Hepatocyte (in vitro differentiated cells): ENCODE measurements at regions not wholly inside any gene's neighbourhood (a gene's known extent, or its start where the extent isn't known, plus 50 kb on each side); places are given as distances from the start of the nearest gene placed in this dataset.

Experiments
- DNase-seq: peaks from one replicate; pipeline ENCODE4 v3.0.0-alpha.2; 2016; ENCODE audit warnings: low spot score
- H2AFZ ChIP-seq: fragments of 200-600 bp; sonication (generic); 2 replicates; pipeline ENCODE4 v1.6.0; 2016; ENCODE audit warnings: antibody characterized with exemption, mild to moderate bottlenecking
- H3K27ac ChIP-seq: fragments of 200-600 bp; sonication (generic); 2 replicates; pipeline ENCODE4 v1.5.1; 2016; ENCODE audit warnings: mild to moderate bottlenecking
- H3K27me3 ChIP-seq: fragments of 200-600 bp; sonication (generic); 2 replicates; pipeline ENCODE4 v1.6.1; 2016
- H3K36me3 ChIP-seq: fragments of 200-600 bp; sonication (generic); replicated peaks from 2 replicates; pipeline ENCODE4 v1.5.1; 2016; ENCODE audit warnings: low read depth; ENCODE audit not compliant: insufficient read depth
- H3K4me1 ChIP-seq: fragments of 200-600 bp; sonication (generic); 2 replicates; pipeline ENCODE4 v1.5.1; 2016; ENCODE audit warnings: mild to moderate bottlenecking, moderate library complexity; ENCODE audit not compliant: insufficient read depth
- H3K4me2 ChIP-seq: fragments of 200-600 bp; sonication (generic); 2 replicates; pipeline ENCODE4 v1.6.0; 2016
- H3K4me3 ChIP-seq: fragments of 200-600 bp; sonication (generic); 2 replicates; pipeline ENCODE4 v1.5.1; 2016; ENCODE audit warnings: mild to moderate bottlenecking
- H3K79me2 ChIP-seq: fragments of 200-600 bp; sonication (generic); 2 replicates; pipeline ENCODE4 v1.6.0; 2017; ENCODE audit warnings: mild to moderate bottlenecking
- H3K9me2 ChIP-seq: fragments of 200-600 bp; sonication (generic); replicated peaks from 2 replicates; pipeline ENCODE4 v1.6.0; 2017; ENCODE audit warnings: mild to moderate bottlenecking; ENCODE audit not compliant: insufficient read depth
- H3K9me3 ChIP-seq: fragments of 200-600 bp; sonication (generic); 2 replicates; pipeline ENCODE4 v1.5.1; 2016; ENCODE audit warnings: low read depth, mild to moderate bottlenecking
- H4K20me1 ChIP-seq: fragments of 200-600 bp; sonication (generic); 2 replicates; pipeline ENCODE4 v1.6.0; 2016; ENCODE audit warnings: mild to moderate bottlenecking; ENCODE audit not compliant: insufficient read depth, poor library complexity, severe bottlenecking
- EZH2 ChIP-seq: fragments of 200-600 bp; sonication (generic); IDR thresholded peaks from 2 replicates; pipeline ENCODE4 v1.6.1; 2016; ENCODE audit warnings: antibody characterized with exemption, mild to moderate bottlenecking, borderline replicate concordance
- EZH2phosphoT487 ChIP-seq: fragments of 200-600 bp; sonication (generic); IDR thresholded peaks from one replicate; pipeline ENCODE4 v1.6.1; 2018; ENCODE audit warnings: antibody characterized with exemption, mild to moderate bottlenecking, low read depth, moderate library complexity; ENCODE audit not compliant: unreplicated experiment, severe bottlenecking
- WGBS: methylation state at CpG from one replicate; pipeline ENCODE4 v1.1.6; 2016; ENCODE audit warnings: low lambda C conversion rate; ENCODE audit errors: missing lambda C conversion rate; 5-methylcytosine and 5-hydroxymethylcytosine counted together
- TF ChIP-seq, protein P1 (sequence below): fragments of 200-600 bp; sonication (generic); IDR thresholded peaks from 2 replicates; pipeline ENCODE4 v1.5.1; 2016; ENCODE audit warnings: antibody characterized with exemption, mild to moderate bottlenecking; ENCODE audit not compliant: poor library complexity

DNA sequence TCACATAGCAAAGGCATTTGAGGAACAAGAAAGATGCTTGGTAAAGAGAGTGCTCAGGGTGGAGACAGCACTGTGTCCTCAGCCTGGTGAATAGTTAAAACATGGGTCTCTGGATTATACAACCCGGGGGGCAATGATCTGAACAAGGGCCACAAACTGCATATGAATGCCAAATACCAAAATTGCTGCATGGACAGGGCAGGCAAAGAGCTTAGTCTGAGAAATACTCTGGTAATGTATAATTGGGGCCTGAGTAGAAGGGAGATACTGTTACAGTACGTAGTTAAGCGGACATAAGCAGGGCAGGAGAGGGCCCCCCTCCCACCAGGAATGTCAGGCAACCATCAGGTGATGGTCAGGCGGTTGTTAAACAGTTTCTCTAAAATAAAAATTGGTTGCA is 99.3 kb upstream of the CDK1 start:
- H3K4me1 ChIP-seq = no peaks in the 10 kb centered on the region
- no peaks in the 10 kb centered on the region for H3K9me3 ChIP-seq
- no peak for DNase-seq
- no peaks in the 10 kb centered on the region for H3K27me3 ChIP-seq
- H3K4me3 ChIP-seq = no peak overlapping the region
- H2AFZ ChIP-seq = no peak overlapping the region
- H3K79me2 ChIP-seq = no peaks in the 10 kb centered on the region
- H3K36me3 ChIP-seq = no peaks in the 10 kb centered on the region
- no peaks in the 10 kb centered on the region for H3K9me2 ChIP-seq
- H3K27ac ChIP-seq = no peak overlapping the region
- WGBS = 87% methylated on average over 4 of the region's 4 CpGs
- no peak overlapping the region for H3K4me2 ChIP-seq
- TF ChIP-seq EZH2phosphoT487 (no peak), EZH2 (no peak)
- TF ChIP-seq, protein P1, sequence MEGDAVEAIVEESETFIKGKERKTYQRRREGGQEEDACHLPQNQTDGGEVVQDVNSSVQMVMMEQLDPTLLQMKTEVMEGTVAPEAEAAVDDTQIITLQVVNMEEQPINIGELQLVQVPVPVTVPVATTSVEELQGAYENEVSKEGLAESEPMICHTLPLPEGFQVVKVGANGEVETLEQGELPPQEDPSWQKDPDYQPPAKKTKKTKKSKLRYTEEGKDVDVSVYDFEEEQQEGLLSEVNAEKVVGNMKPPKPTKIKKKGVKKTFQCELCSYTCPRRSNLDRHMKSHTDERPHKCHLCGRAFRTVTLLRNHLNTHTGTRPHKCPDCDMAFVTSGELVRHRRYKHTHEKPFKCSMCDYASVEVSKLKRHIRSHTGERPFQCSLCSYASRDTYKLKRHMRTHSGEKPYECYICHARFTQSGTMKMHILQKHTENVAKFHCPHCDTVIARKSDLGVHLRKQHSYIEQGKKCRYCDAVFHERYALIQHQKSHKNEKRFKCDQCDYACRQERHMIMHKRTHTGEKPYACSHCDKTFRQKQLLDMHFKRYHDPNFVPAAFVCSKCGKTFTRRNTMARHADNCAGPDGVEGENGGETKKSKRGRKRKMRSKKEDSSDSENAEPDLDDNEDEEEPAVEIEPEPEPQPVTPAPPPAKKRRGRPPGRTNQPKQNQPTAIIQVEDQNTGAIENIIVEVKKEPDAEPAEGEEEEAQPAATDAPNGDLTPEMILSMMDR = no peak
- H4K20me1 ChIP-seq = no peaks in the 10 kb centered on the region

DNA sequence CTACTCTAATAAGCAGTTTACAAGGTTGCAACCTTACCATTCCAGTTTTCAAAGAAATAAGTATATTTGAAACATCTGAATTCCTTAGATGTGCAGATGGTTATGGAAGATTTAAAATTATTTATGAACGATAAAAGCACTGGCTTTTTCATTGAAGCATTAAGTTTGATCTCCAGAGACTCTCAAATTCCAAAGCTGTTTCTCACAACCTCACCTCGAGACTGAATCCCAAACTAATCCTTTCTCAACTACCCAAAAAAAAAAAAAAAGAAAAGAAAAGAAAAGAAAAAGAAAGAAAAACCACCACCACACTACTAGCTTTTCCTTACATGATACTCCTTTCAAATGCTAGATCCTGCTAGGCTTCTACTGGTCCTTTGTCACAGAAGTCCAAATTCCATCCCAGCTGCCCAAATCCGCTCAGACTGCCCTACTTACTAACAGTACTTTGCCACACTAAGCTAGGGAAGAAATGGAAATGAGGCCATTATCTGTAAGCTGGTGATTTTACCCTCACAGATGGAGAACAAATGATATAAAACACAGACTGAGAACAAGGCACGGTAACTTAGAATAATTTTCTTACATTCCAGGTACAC is 100.6 kb upstream of the CDK1 start:
- no peak overlapping the region for H3K27ac ChIP-seq
- no peak overlapping the region for H3K4me3 ChIP-seq
- 53% methylated on average over 4 of the region's 4 CpGs for WGBS
- no peaks in the 10 kb centered on the region for H4K20me1 ChIP-seq
- no peaks in the 10 kb centered on the region for H3K36me3 ChIP-seq
- H3K27me3 ChIP-seq = no peaks in the 10 kb centered on the region
- no peak overlapping the region for H3K4me2 ChIP-seq
- no peak for DNase-seq
- no peaks in the 10 kb centered on the region for H3K9me3 ChIP-seq
- TF ChIP-seq EZH2 (no peak), EZH2phosphoT487 (no peak)
- TF ChIP-seq, protein P1 = no peak
- H3K79me2 ChIP-seq = no peaks in the 10 kb centered on the region
- no peak overlapping the region for H2AFZ ChIP-seq
- no peaks in the 10 kb centered on the region for H3K9me2 ChIP-seq
- H3K4me1 ChIP-seq = no peaks in the 10 kb centered on the region

DNA sequence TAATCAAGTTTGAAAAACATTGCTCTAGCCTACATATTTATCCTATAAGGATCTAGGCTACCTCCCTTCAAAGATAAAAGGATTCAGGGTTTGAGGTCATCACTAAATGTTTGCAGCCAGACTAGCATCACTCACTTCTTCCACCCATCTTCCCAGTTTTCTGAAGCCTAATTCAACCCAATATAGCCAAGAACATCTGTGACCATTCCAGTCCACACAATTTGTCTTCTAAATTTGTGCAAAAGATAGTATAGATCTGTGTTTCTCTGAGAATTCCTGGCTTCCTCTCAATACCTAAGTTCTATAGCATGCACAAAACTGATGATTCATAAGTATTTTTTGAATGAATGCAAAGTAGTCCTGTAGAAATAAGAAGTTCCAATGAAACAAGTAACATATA is 103.0 kb upstream of the CDK1 start:
- H3K4me2 ChIP-seq = no peak overlapping the region
- no peaks in the 10 kb centered on the region for H3K36me3 ChIP-seq
- no peaks in the 10 kb centered on the region for H3K9me2 ChIP-seq
- H3K4me3 ChIP-seq = no peak overlapping the region
- H3K79me2 ChIP-seq = no peaks in the 10 kb centered on the region
- no peaks in the 10 kb centered on the region for H4K20me1 ChIP-seq
- H2AFZ ChIP-seq = no peak overlapping the region
- no peaks in the 10 kb centered on the region for H3K27me3 ChIP-seq
- H3K27ac ChIP-seq = no peak overlapping the region
- DNase-seq = no peak
- no peaks in the 10 kb centered on the region for H3K4me1 ChIP-seq
- TF ChIP-seq, protein P1 = no peak
- TF ChIP-seq EZH2 (no peak), EZH2phosphoT487 (no peak)
- H3K9me3 ChIP-seq = no peaks in the 10 kb centered on the region

DNA sequence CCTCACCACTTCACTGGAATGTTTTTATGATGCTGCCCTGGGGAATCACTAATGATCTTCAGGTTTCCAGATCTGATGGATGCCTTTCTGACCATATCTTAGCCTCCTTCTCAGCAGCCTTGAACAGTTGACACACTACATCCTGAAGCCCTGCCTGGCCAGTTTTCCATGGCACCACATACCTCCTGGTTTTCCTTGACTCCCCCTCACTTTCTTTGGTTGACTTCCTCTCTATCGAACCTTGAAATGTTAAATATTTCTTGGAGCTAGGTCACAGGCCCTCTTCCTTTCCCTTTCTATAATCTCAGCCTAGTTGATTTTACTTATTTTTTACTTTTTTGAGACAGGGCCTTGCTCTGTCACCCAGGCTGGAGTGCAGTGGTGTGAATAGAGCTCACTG is 108.8 kb upstream of the CDK1 start:
- no peak for DNase-seq
- Histone ChIP-seq H2AFZ (no peak overlapping the region), H3K27ac (no peak overlapping the region), H3K79me2 (no peaks in the 10 kb centered on the region), H3K4me1 (no peaks in the 10 kb centered on the region), H3K9me2 (no peaks in the 10 kb centered on the region), H4K20me1 (no peaks in the 10 kb centered on the region), H3K9me3 (no peaks in the 10 kb centered on the region), H3K27me3 (no peaks in the 10 kb centered on the region), H3K4me3 (no peak overlapping the region), H3K36me3 (no peaks in the 10 kb centered on the region), H3K4me2 (no peak overlapping the region)
- TF ChIP-seq, protein P1 = no peak
- no peak for TF ChIP-seq EZH2phosphoT487
- no peak for TF ChIP-seq EZH2
- WGBS = 45% methylated on average over 1 of the region's 1 CpG
